Progenitor cell of endocrine pancreas (in vitro differentiated cells): ENCODE measurements at regions not wholly inside any gene's neighbourhood (a gene's known extent, or its start where the extent isn't known, plus 50 kb on each side); places are given as distances from the start of the nearest gene placed in this dataset.

Experiments used
- DNase-seq: peaks from one replicate; pipeline ENCODE4 v3.0.0; 2021; ENCODE audit warnings: low spot score; ENCODE audit not compliant: unreplicated experiment
- H3K27ac Mint-ChIP-seq: 2 replicates; pipeline ENCODE4 v1.8.0; 2021; ENCODE audit warnings: mild to moderate bottlenecking, moderate library complexity, mixed read lengths
- H3K27me3 Mint-ChIP-seq: 2 replicates; pipeline ENCODE4 v1.8.0; 2021; ENCODE audit warnings: mixed read lengths
- H3K36me3 Mint-ChIP-seq: 2 replicates; pipeline ENCODE4 v1.8.0; 2022; ENCODE audit warnings: mixed read lengths; ENCODE audit not compliant: insufficient read depth
- H3K4me1 Mint-ChIP-seq: 2 replicates; pipeline ENCODE4 v1.8.0; 2021; ENCODE audit warnings: low read depth, mixed read lengths
- H3K4me3 Mint-ChIP-seq: 2 replicates; pipeline ENCODE4 v1.8.0; 2021; ENCODE audit warnings: low read depth, mild to moderate bottlenecking, moderate library complexity, mixed read lengths
- H3K9me3 Mint-ChIP-seq: 2 replicates; pipeline ENCODE4 v1.8.0; 2021; ENCODE audit warnings: low read depth, mixed read lengths
- CTCF ChIP-seq: fragments of 200-600 bp; sonication (generic); IDR thresholded peaks from one replicate; pipeline ENCODE4 v1.5.0; 2021; ENCODE audit warnings: antibody characterized with exemption, mild to moderate bottlenecking; ENCODE audit not compliant: unreplicated experiment

GRCh38 chr5:117812861-117813260, 1175.5 kb downstream of the DTWD2 start:
- TF ChIP-seq CTCF: no peak
- Mint-ChIP-seq H3K4me1 (peaks cover 5% of the 10 kb centered on the region), H3K36me3 (no peaks in the 10 kb centered on the region), H3K27ac (no peak overlapping the region), H3K9me3 (peaks cover 9% of the 10 kb centered on the region), H3K27me3 (peaks cover 4% of the 10 kb centered on the region), H3K4me3 (no peak overlapping the region)
- DNase-seq: no peak

- Mint-ChIP-seq H3K4me1 (peaks cover 5% of the 10 kb centered on the region), H3K36me3 (no peaks in the 10 kb centered on the region), H3K27ac (no peak overlapping the region), H3K27me3 (peaks cover 4% of the 10 kb centered on the region), H3K4me3 (no peak overlapping the region), H3K9me3 (no peaks in the 10 kb centered on the region)
- TF ChIP-seq CTCF: no peak
- no peak for DNase-seq
Observed at GRCh38 chr5:117809251-117809650, 1179.1 kb downstream of the DTWD2 start.

- Mint-ChIP-seq H3K9me3 (peaks cover 8% of the 10 kb centered on the region), H3K27me3 (peaks cover 4% of the 10 kb centered on the region), H3K27ac (no peak overlapping the region), H3K4me3 (no peak overlapping the region), H3K4me1 (peaks cover 5% of the 10 kb centered on the region), H3K36me3 (no peaks in the 10 kb centered on the region)
- no peak for TF ChIP-seq CTCF
- DNase-seq: no peak
Observed at GRCh38 chr5:117805058-117805457, 1183.3 kb downstream of the DTWD2 start.

GRCh38 chr5:117803533-117803932, 1184.8 kb downstream of the DTWD2 start:
- Mint-ChIP-seq H3K27ac (no peak overlapping the region), H3K9me3 (peaks cover 8% of the 10 kb centered on the region), H3K36me3 (no peaks in the 10 kb centered on the region), H3K4me1 (no peaks in the 10 kb centered on the region), H3K4me3 (no peak overlapping the region), H3K27me3 (no peaks in the 10 kb centered on the region)
- DNase-seq: no peak
- TF ChIP-seq CTCF: no peak

GRCh38 chr5:117801583-117801982, 1186.8 kb downstream of the DTWD2 start:
- Mint-ChIP-seq H3K9me3 (peaks cover 8% of the 10 kb centered on the region), H3K4me3 (no peak overlapping the region), H3K4me1 (peaks cover 8% of the 10 kb centered on the region), H3K36me3 (no peaks in the 10 kb centered on the region), H3K27ac (no peak overlapping the region), H3K27me3 (no peaks in the 10 kb centered on the region)
- TF ChIP-seq CTCF: no peak
- no peak for DNase-seq
